GM21528 (cell line): ENCODE measurements at regions not wholly inside any gene's neighbourhood (a gene's known extent, or its start where the extent isn't known, plus 50 kb on each side); places are given as distances from the start of the nearest gene placed in this dataset.

Experiments used
- ATAC-seq: cut with Tn5 transposase; IDR thresholded peaks from one replicate; pipeline ENCODE4 v1.9.1; 2021; ENCODE audit warnings: mild to moderate bottlenecking, moderate library complexity; ENCODE audit not compliant: unreplicated experiment, low FRiP score

GRCh38 chr6:19102936-19103335 lies 715.8 kb downstream of the RNF144B start:
- no peak for ATAC-seq

GRCh38 chr6:19107468-19107867 lies 720.3 kb downstream of the RNF144B start:
- ATAC-seq, result no peak

- no peak for ATAC-seq
These were observed 715.6 kb upstream of the ID4 start for GRCh38 chr6:19121521-19121920.

GRCh38 chr6:19127081-19127480 lies 710.1 kb upstream of the ID4 start:
- no peak for ATAC-seq

DNA sequence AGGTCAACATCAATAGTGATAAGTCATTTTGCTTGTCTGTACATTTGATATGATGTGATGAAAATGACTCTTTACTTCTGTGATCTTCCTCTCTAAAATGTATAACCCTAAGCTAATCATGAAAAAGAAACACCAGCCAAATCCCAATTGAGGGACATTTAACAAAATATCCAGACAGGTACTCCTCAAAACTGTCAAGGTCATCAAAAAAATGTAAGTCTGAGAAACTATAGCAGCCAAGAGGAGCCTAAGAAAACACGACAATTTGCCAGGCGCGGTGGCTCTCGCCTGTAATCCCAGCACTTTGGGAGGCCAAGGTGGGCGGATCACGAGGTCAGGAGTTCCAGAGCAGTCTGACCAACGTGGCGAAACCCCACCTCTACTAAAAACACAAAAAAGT lies 708.5 kb upstream of the ID4 start:
- no peak for ATAC-seq

DNA sequence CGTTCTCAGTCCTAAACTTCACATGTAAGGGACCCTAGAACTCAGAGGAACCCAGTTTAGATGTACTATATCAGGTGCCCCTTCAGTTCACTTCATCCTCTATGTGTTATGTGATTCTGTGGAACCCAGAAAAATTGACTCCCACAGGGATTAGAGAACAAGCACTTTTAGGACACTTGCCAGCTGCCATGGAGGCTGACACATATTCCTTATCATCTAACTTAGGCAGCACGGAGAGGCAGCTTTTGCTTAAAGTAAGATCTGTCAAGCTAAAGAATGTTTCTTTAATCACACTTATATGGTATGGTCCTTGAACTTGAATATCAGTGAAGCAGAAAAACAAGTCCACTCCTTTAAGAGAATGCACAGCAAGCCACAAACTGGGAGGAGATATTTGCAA lies 701.5 kb upstream of the ID4 start:
- ATAC-seq, result no peak

DNA sequence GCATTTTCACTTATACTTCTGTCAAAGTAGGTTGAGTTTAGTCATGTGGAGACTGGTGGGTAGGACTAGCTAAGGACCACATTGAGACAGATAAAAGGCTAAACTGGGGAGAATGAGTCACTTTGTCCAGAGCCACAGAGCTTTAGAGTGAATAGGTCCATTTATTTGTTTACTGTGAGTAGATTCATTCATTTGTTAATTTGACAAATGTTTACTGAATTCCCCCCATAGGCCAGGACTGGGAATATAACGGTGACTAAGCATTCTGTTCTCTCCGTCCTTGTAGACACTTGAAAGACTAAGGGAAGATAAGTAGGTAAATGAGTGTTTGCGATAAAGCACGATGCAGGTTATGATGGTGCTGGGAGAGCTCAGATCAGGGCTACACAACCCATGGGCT lies 699.7 kb upstream of the ID4 start:
- ATAC-seq, result no peak

GRCh38 chr6:19142275-19142674 lies 694.9 kb upstream of the ID4 start:
- ATAC-seq, result no peak

- ATAC-seq, result no peak
These were observed 686.9 kb upstream of the ID4 start for GRCh38 chr6:19150307-19150706.

- no peak for ATAC-seq
These were observed 683.7 kb upstream of the ID4 start for GRCh38 chr6:19153270-19153980.

DNA sequence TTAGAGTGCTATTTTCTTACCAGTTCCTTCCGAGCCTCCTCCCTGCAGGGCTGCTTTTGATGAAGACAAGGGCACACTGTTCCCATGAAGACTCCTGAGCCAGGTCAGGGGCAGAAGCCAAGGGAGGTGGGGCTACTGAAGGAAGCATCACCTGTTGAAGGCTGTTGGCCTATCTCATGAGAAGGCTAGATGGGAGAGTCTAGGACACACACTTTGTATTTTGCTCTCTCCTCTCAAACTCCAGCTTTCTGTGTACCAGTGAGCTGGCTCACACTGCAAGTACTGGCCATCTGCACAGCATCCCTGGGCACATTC lies 683.2 kb upstream of the ID4 start:
- no peak for ATAC-seq

GRCh38 chr6:19156443-19156842 lies 680.7 kb upstream of the ID4 start:
- no peak for ATAC-seq

DNA sequence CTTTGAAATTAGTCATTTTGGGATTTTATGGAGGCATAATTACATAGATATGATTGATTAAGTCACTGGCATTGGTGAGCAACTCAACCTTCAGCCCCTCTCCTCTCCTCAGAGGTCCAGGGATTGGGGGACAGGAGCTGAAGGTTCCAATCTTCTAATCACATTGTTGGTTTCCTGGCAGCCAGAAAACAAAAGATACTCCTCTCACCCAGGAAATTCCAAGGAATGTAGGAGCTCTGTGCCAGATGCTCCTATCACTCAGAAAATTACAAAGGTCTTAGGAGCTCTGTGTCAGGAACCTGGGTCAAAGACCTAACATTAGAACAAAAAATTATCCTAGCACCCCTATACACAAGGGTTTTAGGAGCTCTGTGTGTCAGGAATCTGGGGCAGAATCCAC lies 679.7 kb upstream of the ID4 start:
- ATAC-seq, result no peak

DNA sequence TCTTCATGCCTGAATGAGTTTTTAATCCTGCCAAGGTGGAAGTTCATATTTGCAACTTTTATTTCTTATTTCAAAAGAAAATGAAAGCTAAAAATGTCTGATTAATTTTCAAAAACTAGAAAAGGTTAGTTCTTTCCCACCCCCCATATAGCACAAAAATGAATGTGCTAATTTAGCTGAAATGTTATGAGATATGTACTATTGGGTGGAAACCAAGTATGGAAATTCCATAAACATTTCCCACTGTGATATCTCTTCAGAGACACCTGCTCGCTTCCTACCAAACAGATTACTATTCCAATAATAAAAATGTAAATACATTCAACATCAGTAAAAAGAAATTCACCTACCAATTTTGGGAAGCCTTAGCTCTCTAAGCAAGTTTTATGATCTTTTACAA lies 678.6 kb upstream of the ID4 start:
- no peak for ATAC-seq

GRCh38 chr6:19159089-19159488 lies 678.1 kb upstream of the ID4 start:
- no peak for ATAC-seq

DNA sequence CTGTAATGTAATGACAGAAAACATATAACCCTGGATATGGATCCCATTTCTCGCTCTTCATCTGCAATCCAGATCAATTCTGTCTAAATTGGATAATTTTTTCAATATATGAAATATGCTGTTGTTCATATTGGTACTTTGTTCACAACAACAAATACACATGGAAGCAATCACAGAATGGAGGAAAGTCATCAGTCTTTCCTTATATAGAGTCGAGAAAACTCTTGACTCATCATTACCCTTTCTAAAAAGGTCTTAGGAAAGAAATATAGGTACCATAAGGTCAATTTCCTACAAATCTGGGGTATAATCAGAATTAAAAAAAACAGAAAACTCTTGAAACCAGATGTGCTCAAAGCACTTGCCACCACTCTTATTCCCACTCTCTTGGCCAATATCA lies 677.6 kb upstream of the ID4 start:
- no peak for ATAC-seq

DNA sequence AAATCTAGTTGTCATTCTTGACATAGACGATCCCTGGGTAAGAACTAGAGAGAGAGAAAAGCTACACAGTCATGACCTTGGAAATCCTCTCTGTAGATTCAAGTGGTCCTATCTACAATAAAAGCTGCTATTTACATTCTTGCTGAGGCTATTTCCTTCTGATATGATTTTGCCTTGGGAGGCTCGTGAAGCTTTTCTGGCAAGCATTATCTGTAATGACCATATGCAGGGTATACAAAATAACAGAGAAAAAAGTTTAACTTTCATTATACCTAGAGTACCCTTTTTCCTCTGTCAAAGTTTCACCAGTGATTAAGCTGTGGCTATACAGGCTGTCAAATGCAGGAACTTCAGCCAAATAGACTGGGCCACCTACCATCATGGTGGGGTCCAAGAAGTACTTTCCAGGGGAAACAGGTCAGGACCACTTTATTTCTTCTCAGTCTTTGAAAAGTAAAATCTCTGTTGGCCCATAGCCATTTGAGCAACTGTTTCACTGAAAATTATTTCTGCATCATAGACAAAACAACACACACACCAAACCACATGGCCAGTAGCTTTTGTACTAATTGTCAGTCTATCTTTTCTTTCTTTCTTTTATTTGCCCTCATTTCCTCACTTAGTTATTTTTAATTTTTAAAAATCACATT lies 677.0 kb upstream of the ID4 start:
- no peak for ATAC-seq

- no peak for ATAC-seq
These were observed 669.9 kb upstream of the ID4 start for GRCh38 chr6:19167251-19167650.

DNA sequence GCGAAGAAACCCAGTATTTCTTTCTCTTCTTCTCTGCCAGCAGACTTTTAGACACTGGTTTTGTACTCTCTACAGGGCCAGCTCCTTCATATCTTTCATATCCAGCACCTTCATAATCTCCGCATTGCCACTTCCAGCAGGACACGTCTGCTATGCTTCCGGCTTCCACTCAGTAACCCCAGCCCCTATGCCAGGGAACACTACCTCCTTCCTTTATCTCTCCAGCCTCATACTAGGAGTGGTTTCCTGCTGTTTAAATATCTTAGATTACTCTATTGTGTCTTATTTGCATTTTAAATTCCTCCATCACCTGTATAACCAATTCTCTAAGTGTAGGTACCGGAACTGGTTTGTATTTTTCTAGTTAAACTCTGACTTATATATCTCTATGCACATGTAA lies 667.8 kb upstream of the ID4 start:
- ATAC-seq, result no peak

GRCh38 chr6:19175023-19175422 lies 662.1 kb upstream of the ID4 start:
- ATAC-seq, result no peak

DNA sequence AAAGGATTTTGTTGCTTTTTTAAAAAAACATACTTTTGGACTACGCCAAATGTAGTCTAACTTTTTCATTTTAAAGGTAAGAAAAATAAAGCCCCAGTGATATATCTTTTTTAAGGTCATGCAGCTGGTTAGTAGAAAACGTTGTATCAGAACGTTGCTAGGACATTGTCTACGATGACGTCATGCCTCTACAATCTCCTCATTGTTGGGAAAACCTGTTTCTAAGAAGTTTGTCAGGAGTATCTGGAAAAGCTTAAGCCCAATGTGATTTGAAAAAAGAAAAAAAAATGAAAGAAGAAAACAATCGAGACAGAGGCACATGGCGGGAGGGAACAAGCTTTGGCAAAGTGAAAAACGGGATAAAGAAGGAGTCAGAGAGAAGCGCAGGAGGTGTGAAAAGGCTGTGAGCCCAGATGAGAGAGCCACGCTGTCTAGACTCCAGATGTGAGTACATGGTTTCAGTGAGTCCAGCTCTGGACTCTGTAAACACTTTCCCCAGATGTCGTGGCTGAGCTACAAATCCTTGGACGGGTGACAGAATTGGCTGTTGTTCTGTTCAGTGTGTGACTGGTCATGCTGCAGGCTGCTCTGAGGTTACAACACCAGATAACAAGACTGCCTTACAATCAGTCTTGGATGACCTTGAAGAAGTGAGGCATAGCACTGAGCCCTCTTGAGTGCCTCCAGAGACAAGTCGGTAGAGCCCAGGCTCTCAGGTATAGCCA lies 656.7 kb upstream of the ID4 start:
- ATAC-seq, result no peak

GRCh38 chr6:19181211-19181610 lies 656.0 kb upstream of the ID4 start:
- ATAC-seq, result no peak
